ENCODE measurements at regions not wholly inside any gene's neighbourhood (a gene's known extent, or its start where the extent isn't known, plus 50 kb on each side); places are given as distances from the start of the nearest gene placed in this dataset.
"Not testable (repeated sequence)": the region's sequence is repeated elsewhere in the genome, so short reads cannot be mapped to it uniquely, and the experiment has no call there.

- CTCF ChIA-PET (ENCODE audit: partially characterized antibody); H3K27ac ChIP-seq (ENCODE audit: low read depth, low read length); H4K8ac ChIP-seq (ENCODE audit: extremely low read depth, insufficient read depth, low read length); H3K9me3 ChIP-seq (ENCODE audit: insufficient read depth in 2 of 2, low read depth in 1 of 2, low read length in 1 of 2); H2AFZ ChIP-seq (ENCODE audit: low read length); H4K91ac ChIP-seq (replicated peaks; ENCODE audit: insufficient read length, low read length); H3K79me1 ChIP-seq (ENCODE audit: low read depth, low read length); H2BK5ac ChIP-seq (ENCODE audit: low read depth, low read length); H3K18ac ChIP-seq (ENCODE audit: extremely low read depth, low read length); H3K4me3 ChIP-seq (ENCODE audit: extremely low read depth in 1 of 4, insufficient read depth in 2 of 4, low read depth in 3 of 4, low read length in 4 of 4); H3K23me2 ChIP-seq (ENCODE audit: low read depth, low read length); H2BK15ac ChIP-seq (ENCODE audit: low read length); H3K4ac ChIP-seq (replicated peaks; ENCODE audit: insufficient read length, low read depth, low read length); H4K5ac ChIP-seq (ENCODE audit: insufficient read length, low read depth, low read length); H3K36me3 ChIP-seq (ENCODE audit: control insufficient read depth in 2 of 4, insufficient read depth in 4 of 4, low read length in 3 of 4); H3K4me2 ChIP-seq (ENCODE audit: insufficient read depth in 1 of 2, low read depth in 2 of 2, low read length in 2 of 2); DNase-seq (ENCODE audit: low read depth in 1 of 2, low spot score in 2 of 2); H2AK5ac ChIP-seq (ENCODE audit: low read depth, low read length); FAIRE-seq; H4K20me1 ChIP-seq (replicated peaks in 1 of 2; ENCODE audit: control insufficient read depth in 1 of 2, insufficient read depth in 2 of 2, low read length in 2 of 2); H3K27me3 ChIP-seq (replicated peaks in 1 of 4; ENCODE audit: control insufficient read depth in 3 of 4, extremely low read depth in 1 of 4, insufficient read depth in 3 of 4, low read length in 3 of 4); H3K14ac ChIP-seq (ENCODE audit: insufficient read length); H3K79me2 ChIP-seq (ENCODE audit: control insufficient read depth in 1 of 2, insufficient read depth in 2 of 2, low read length in 2 of 2); H2BK120ac ChIP-seq (replicated peaks; ENCODE audit: low read depth, low read length); H3K23ac ChIP-seq (ENCODE audit: insufficient read length); H3K9ac ChIP-seq (replicated peaks in 1 of 4; ENCODE audit: extremely low read depth in 1 of 4, low read depth in 3 of 4, low read length in 3 of 4); POLR2A ChIA-PET (ENCODE audit: partially characterized antibody); H3K56ac ChIP-seq (replicated peaks; ENCODE audit: insufficient read length, low read depth, low read length); H2BK20ac ChIP-seq (ENCODE audit: low read length); H2BK12ac ChIP-seq (ENCODE audit: low read depth, low read length): not testable (repeated sequence)
- H3K4me1 ChIP-seq (replicated peaks in 1 of 4; ENCODE audit: control insufficient read depth in 3 of 4, insufficient read depth in 4 of 4, low read length in 3 of 4) = peaks cover 0 to 11% (median 5%) of the 10 kb centered on the region in 4 experiments; a peak in 4 of 7 replicates
- 83% methylated on average over 2 of the region's 2 CpGs; no CpG with 5 or more reads in 1 of the 2 experiments for WGBS, 2 experiments (ENCODE audit: extremely low coverage in 1 of 2, insufficient coverage in 1 of 2, insufficient read length in 1 of 2, insufficient replicate concordance in 2 of 2, low coverage in 1 of 2, low lambda C conversion rate in 2 of 2, missing lambda C conversion rate in 1 of 2)
Measured at GRCh38 chr1:60913708-60914107, 168.7 kb upstream of the NFIA start.
